Gastroesophageal sphincter (tissue), 4 donors: ENCODE measurements at regions not wholly inside any gene's neighbourhood (a gene's known extent, or its start where the extent isn't known, plus 50 kb on each side); places are given as distances from the start of the nearest gene placed in this dataset.

Experiments
- ATAC-seq: fragments of 150-250 bp; one replicate; pipeline ENCODE4 v1.9.1; 2016; ENCODE audit warnings: mild to moderate bottlenecking, moderate library complexity
- H3K27ac ChIP-seq, 4 donors: fragments of 200-600 bp; sonication (generic) in 3 of 4; 1 replicate in 3 of 4; 2 replicates in 1 of 4; pipeline ENCODE4 v1.5.1; 2016 to 2019
- H3K27me3 ChIP-seq: fragments of 200-600 bp; sonication (generic); one replicate; pipeline ENCODE4 v1.5.1; 2019
- H3K36me3 ChIP-seq, 2 donors: fragments of 200-600 bp; sonication (generic); one replicate each; pipeline ENCODE4 v1.5.1; 2019; ENCODE audit warnings: control low read depth in 1 of 2
- H3K4me1 ChIP-seq, 3 donors: fragments of 200-600 bp; sonication (generic); 1 replicate in 2 of 3; 2 replicates in 1 of 3; pipeline ENCODE4 v1.5.1; 2016 to 2019; ENCODE audit warnings: control low read depth in 2 of 3
- H3K4me3 ChIP-seq, 2 donors: fragments of 200-600 bp; sonication (generic); one replicate each; pipeline ENCODE4 v1.5.1; 2019; ENCODE audit warnings: mild to moderate bottlenecking in 1 of 2, moderate library complexity in 1 of 2
- H3K9me3 ChIP-seq, 3 donors: fragments of 200-600 bp; sonication (generic); one replicate each; pipeline ENCODE4 v1.5.1; 2017 to 2019; ENCODE audit warnings: control low read depth in 2 of 3
- CTCF ChIP-seq, 4 experiments: fragments of 200-600 bp in 2 of 4; fragments of 450-650 bp in 2 of 4; sonication (generic) in 1 of 4; IDR thresholded peaks; one replicate each; pipeline ENCODE4 v1.5.1; 2017 to 2019; ENCODE audit warnings: antibody characterized with exemption in 4 of 4, mild to moderate bottlenecking in 2 of 4, moderate library complexity in 2 of 4
- EP300 ChIP-seq: sonication (generic); formaldehyde crosslinking; IDR thresholded peaks from one replicate; pipeline ENCODE4 v1.6.1; 2017; ENCODE audit warnings: antibody characterized with exemption, mild to moderate bottlenecking
- POLR2A ChIP-seq, 2 donors: fragments of 450-650 bp; IDR thresholded peaks; one replicate each; pipeline ENCODE4 v1.6.1; 2017; ENCODE audit warnings: antibody characterized with exemption in 2 of 2, mild to moderate bottlenecking in 2 of 2, moderate library complexity in 1 of 2
- POLR2AphosphoS5 ChIP-seq: sonication (generic); formaldehyde crosslinking; IDR thresholded peaks from one replicate; pipeline ENCODE4 v1.6.1; 2017; ENCODE audit warnings: antibody characterized with exemption
- WGBS, 2 donors: methylation state at CpG; one replicate each; pipeline ENCODE4 v1.1.5; 2018; ENCODE audit warnings: low coverage in 1 of 2; 5-methylcytosine and 5-hydroxymethylcytosine counted together

- Histone ChIP-seq H3K9me3 (no peaks in the 10 kb centered on the region), H3K4me1 (no peaks in the 10 kb centered on the region), H3K27me3 (no peaks in the 10 kb centered on the region), H3K27ac (no peak overlapping the region), H3K36me3 (no peaks in the 10 kb centered on the region), H3K4me3 (no peak overlapping the region)
- no peak for TF ChIP-seq POLR2AphosphoS5
- no peak for TF ChIP-seq POLR2A (IDR thresholded peaks at IDR 0.05)
- TF ChIP-seq CTCF (IDR thresholded peaks at IDR 0.05): no peak
- no peak for TF ChIP-seq EP300
- 85 to 100% methylated on average over 1 of the region's 1 CpG for WGBS, 2 donors
- ATAC-seq: no peak
Observed at GRCh38 chr9:82784589-82784988, 278.4 kb downstream of the RASEF start.

- no peaks in the 10 kb centered on the region for H3K36me3 ChIP-seq
- no peak for TF ChIP-seq POLR2AphosphoS5
- no peak for TF ChIP-seq CTCF (IDR thresholded peaks at IDR 0.05)
- no peak for TF ChIP-seq EP300
- TF ChIP-seq POLR2A (IDR thresholded peaks at IDR 0.05): no peak
- H3K9me3 ChIP-seq: no peaks in the 10 kb centered on the region
- H3K4me3 ChIP-seq: no peak overlapping the region
- 85 to 93% methylated on average over 2 to 3 of the region's 6 CpGs for WGBS, 2 donors
- H3K4me1 ChIP-seq: no peaks in the 10 kb centered on the region
- no peaks in the 10 kb centered on the region for H3K27me3 ChIP-seq
- H3K27ac ChIP-seq: no peak overlapping the region
- ATAC-seq: no peak
Observed at GRCh38 chr9:82789155-82789824, 273.7 kb downstream of the RASEF start.

GRCh38 chr9:82790875-82791274 is 272.1 kb downstream of the RASEF start:
- 44 to 80% methylated on average over 1 of the region's 1 CpG for WGBS, 2 donors
- Histone ChIP-seq H3K4me1 (no peaks in the 10 kb centered on the region), H3K27me3 (no peaks in the 10 kb centered on the region), H3K36me3 (no peaks in the 10 kb centered on the region), H3K9me3 (no peaks in the 10 kb centered on the region), H3K27ac (no peak overlapping the region), H3K4me3 (no peak overlapping the region)
- ATAC-seq: no peak
- TF ChIP-seq EP300 (no peak), CTCF (IDR thresholded peaks at IDR 0.05) (no peak), POLR2A (IDR thresholded peaks at IDR 0.05) (no peak), POLR2AphosphoS5 (no peak)

GRCh38 chr9:82791692-82792091 is 271.2 kb downstream of the RASEF start:
- TF ChIP-seq POLR2A (IDR thresholded peaks at IDR 0.05) (no peak), EP300 (no peak), POLR2AphosphoS5 (no peak), CTCF (IDR thresholded peaks at IDR 0.05) (no peak)
- Histone ChIP-seq H3K36me3 (no peaks in the 10 kb centered on the region), H3K4me1 (no peaks in the 10 kb centered on the region), H3K27me3 (no peaks in the 10 kb centered on the region), H3K4me3 (no peak overlapping the region), H3K9me3 (no peaks in the 10 kb centered on the region), H3K27ac (no peak overlapping the region)
- ATAC-seq: no peak
- WGBS, 2 donors: 65 to 85% methylated on average over 1 to 2 of the region's 2 CpGs

GRCh38 chr9:82797534-82797933 is 265.4 kb downstream of the RASEF start:
- Histone ChIP-seq H3K27me3 (no peaks in the 10 kb centered on the region), H3K9me3 (no peaks in the 10 kb centered on the region), H3K4me3 (no peak overlapping the region), H3K4me1 (no peaks in the 10 kb centered on the region), H3K27ac (no peak overlapping the region), H3K36me3 (no peaks in the 10 kb centered on the region)
- ATAC-seq: no peak
- TF ChIP-seq EP300 (no peak), POLR2A (IDR thresholded peaks at IDR 0.05) (no peak), CTCF (IDR thresholded peaks at IDR 0.05) (no peak), POLR2AphosphoS5 (no peak)
- 17 to 32% methylated on average over 3 of the region's 3 CpGs for WGBS, 2 donors
